Left ventricle myocardium inferior (tissue), 1 donor: ENCODE measurements at regions not wholly inside any gene's neighbourhood (a gene's known extent, or its start where the extent isn't known, plus 50 kb on each side); places are given as distances from the start of the nearest gene placed in this dataset.

Source experiments
- DNase-seq: peaks from one replicate; pipeline ENCODE4 v3.0.0-alpha.2; 2020
- H3K27ac ChIP-seq: fragments of 200-600 bp; replicated peaks from 2 replicates; pipeline ENCODE4 v1.8.0; 2021
- H3K27me3 ChIP-seq: fragments of 200-600 bp; 2 replicates; pipeline ENCODE4 v1.8.0; 2021; ENCODE audit warnings: low read depth
- H3K36me3 ChIP-seq: fragments of 200-600 bp; 2 replicates; pipeline ENCODE4 v1.8.0; 2021
- H3K4me1 ChIP-seq: fragments of 200-600 bp; 2 replicates; pipeline ENCODE4 v1.8.0; 2021
- H3K4me3 ChIP-seq: fragments of 200-600 bp; 2 replicates; pipeline ENCODE4 v1.8.0; 2021; ENCODE audit warnings: mild to moderate bottlenecking, moderate library complexity
- H3K9me3 ChIP-seq: fragments of 200-600 bp; replicated peaks from 2 replicates; pipeline ENCODE4 v1.8.0; 2021
- intact Hi-C: fragments of 100-400 bp; cut with micrococcal nuclease; formaldehyde crosslinking; loops from one replicate; pipeline ENCODE4 v1.11.0; 2022
- TF ChIP-seq, protein P1 (sequence below): fragments of 200-600 bp; IDR thresholded peaks from 2 replicates; pipeline ENCODE4 v1.8.0; 2021; ENCODE audit warnings: antibody characterized with exemption, mild to moderate bottlenecking, borderline replicate concordance
- donor health status: DM: no; HTN: yes; CAD: no; lungs with severe emphysema.

- Histone ChIP-seq H3K27me3 (no peaks in the 10 kb centered on the region), H3K4me3 (no peak overlapping the region), H3K9me3 (peaks cover 6% of the 10 kb centered on the region), H3K36me3 (no peaks in the 10 kb centered on the region), H3K4me1 (no peaks in the 10 kb centered on the region), H3K27ac (no peak overlapping the region)
- intact Hi-C loops: no loop called here
- TF ChIP-seq, protein P1, sequence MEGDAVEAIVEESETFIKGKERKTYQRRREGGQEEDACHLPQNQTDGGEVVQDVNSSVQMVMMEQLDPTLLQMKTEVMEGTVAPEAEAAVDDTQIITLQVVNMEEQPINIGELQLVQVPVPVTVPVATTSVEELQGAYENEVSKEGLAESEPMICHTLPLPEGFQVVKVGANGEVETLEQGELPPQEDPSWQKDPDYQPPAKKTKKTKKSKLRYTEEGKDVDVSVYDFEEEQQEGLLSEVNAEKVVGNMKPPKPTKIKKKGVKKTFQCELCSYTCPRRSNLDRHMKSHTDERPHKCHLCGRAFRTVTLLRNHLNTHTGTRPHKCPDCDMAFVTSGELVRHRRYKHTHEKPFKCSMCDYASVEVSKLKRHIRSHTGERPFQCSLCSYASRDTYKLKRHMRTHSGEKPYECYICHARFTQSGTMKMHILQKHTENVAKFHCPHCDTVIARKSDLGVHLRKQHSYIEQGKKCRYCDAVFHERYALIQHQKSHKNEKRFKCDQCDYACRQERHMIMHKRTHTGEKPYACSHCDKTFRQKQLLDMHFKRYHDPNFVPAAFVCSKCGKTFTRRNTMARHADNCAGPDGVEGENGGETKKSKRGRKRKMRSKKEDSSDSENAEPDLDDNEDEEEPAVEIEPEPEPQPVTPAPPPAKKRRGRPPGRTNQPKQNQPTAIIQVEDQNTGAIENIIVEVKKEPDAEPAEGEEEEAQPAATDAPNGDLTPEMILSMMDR: no peak
- no peak for DNase-seq
Measured at GRCh38 chr7:49102411-49102810, 178.1 kb downstream of the CDC14C start.

DNA sequence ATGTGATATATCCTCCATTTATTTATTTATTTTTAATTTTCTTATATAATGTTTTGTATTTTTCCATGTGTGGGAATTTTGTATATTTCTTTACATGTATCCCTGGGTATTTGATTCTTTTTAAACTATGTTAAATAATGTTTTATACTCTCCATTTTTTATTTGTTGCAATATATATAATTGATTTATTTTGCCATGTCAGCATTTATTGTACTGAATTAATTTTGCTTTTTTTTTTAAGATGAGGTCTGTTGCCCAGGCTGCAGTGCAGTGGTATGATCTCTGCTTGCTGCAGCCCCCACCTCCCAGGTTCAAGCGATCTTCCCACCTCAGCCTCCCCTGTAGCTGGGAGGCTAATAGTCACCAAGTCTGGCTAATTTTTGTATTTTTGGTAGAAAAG, 187.4 kb downstream of the CDC14C start:
- H3K27me3 ChIP-seq: no peaks in the 10 kb centered on the region
- H3K4me3 ChIP-seq: no peak overlapping the region
- H3K36me3 ChIP-seq: no peaks in the 10 kb centered on the region
- intact Hi-C loops: no loop called here
- no peaks in the 10 kb centered on the region for H3K4me1 ChIP-seq
- peaks cover 28% of the 10 kb centered on the region for H3K9me3 ChIP-seq
- no peak for DNase-seq
- H3K27ac ChIP-seq: no peak overlapping the region
- TF ChIP-seq, protein P1: no peak

GRCh38 chr7:49112222-49112621, 187.9 kb downstream of the CDC14C start:
- H3K4me3 ChIP-seq: no peak overlapping the region
- no peaks in the 10 kb centered on the region for H3K36me3 ChIP-seq
- H3K27ac ChIP-seq: no peak overlapping the region
- intact Hi-C loops: no loop called here
- peak; percentile 27 for DNase-seq
- no peaks in the 10 kb centered on the region for H3K4me1 ChIP-seq
- TF ChIP-seq, protein P1: peak; percentile 30
- H3K27me3 ChIP-seq: no peaks in the 10 kb centered on the region
- H3K9me3 ChIP-seq: peaks cover 24% of the 10 kb centered on the region

DNA sequence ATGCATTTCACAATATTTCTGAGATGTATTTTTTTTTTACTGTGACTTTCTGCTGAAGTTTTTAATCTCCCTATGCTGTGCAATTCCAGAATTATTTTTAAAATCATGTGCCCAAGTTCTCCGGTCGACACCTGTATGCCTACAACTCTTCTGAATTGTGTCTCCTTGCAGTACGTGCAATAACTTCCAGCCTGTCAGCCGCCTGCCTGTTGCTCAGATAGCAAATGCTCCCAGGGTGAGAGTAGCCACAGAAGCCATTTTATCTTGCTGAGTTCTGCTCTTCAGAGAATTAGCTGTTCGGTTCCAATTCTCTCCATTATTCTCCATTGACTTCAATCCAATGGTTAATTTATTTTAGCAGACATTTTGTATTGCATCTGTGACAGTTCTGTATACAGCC, 188.3 kb downstream of the CDC14C start:
- peaks cover 19% of the 10 kb centered on the region for H3K9me3 ChIP-seq
- intact Hi-C loops: no loop called here
- H3K27ac ChIP-seq: no peak overlapping the region
- no peak for DNase-seq
- TF ChIP-seq, protein P1: no peak
- H3K27me3 ChIP-seq: no peaks in the 10 kb centered on the region
- H3K4me3 ChIP-seq: no peak overlapping the region
- no peaks in the 10 kb centered on the region for H3K36me3 ChIP-seq
- H3K4me1 ChIP-seq: no peaks in the 10 kb centered on the region

DNA sequence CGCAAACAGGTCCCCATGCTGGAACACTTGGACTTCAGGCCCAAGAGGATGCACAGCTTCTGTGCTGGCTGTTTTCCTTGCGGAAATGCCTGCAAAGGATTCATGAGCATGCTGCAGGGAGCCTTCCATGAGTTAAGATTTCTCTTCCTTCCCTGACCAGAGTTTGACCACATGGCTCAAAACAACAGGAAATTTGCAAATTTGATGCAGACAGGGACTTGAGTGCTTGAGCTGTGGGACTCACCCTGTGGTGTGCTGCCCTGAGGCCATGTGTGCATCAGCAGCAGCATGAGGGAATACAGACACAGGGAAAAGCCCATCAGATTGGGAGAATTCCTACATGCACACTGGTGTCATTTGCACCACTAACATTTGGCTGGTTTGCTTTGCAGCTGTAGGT, 195.4 kb downstream of the CDC14C start:
- Histone ChIP-seq H3K4me3 (no peak overlapping the region), H3K36me3 (no peaks in the 10 kb centered on the region), H3K27ac (no peak overlapping the region), H3K9me3 (no peaks in the 10 kb centered on the region), H3K27me3 (no peaks in the 10 kb centered on the region), H3K4me1 (no peaks in the 10 kb centered on the region)
- TF ChIP-seq, protein P1: no peak
- intact Hi-C loops: no loop called here
- no peak for DNase-seq

GRCh38 chr7:49125246-49125645, 200.9 kb downstream of the CDC14C start:
- intact Hi-C loops: no loop called here
- TF ChIP-seq, protein P1: no peak
- no peaks in the 10 kb centered on the region for H3K4me1 ChIP-seq
- no peaks in the 10 kb centered on the region for H3K27me3 ChIP-seq
- no peaks in the 10 kb centered on the region for H3K36me3 ChIP-seq
- no peak overlapping the region for H3K4me3 ChIP-seq
- DNase-seq: no peak
- H3K27ac ChIP-seq: no peak overlapping the region
- no peaks in the 10 kb centered on the region for H3K9me3 ChIP-seq
